HCT116 (cell line): ENCODE measurements at regions not wholly inside any gene's neighbourhood (a gene's known extent, or its start where the extent isn't known, plus 50 kb on each side); places are given as distances from the start of the nearest gene placed in this dataset.

Source experiments
- ATF3 ChIP-seq: IDR thresholded peaks from 2 replicates; pipeline ENCODE4 v1.6.1; 2012
- EZH2 ChIP-seq: fragments of 200-600 bp; sonication (generic); IDR thresholded peaks from 2 replicates; pipeline ENCODE4 v1.6.1; 2017; ENCODE audit warnings: antibody characterized with exemption, mixed run types
- POLR2A ChIP-seq: IDR thresholded peaks from 2 replicates; pipeline ENCODE4 v1.7.0; 2011; ENCODE audit warnings: borderline replicate concordance; ENCODE audit not compliant: insufficient read depth, insufficient read length; ENCODE audit errors: extremely low read depth
- POLR2AphosphoS5 ChIP-seq: IDR thresholded peaks from 2 replicates; pipeline ENCODE4 v1.6.1; 2011; ENCODE audit warnings: mild to moderate bottlenecking, low read depth, low read length, moderate library complexity
- RAD21 ChIP-seq: IDR thresholded peaks from 2 replicates; pipeline ENCODE4 v1.6.1; 2012; ENCODE audit warnings: low read depth, mild to moderate bottlenecking
- REST ChIP-seq: IDR thresholded peaks from 2 replicates; pipeline ENCODE4 v1.6.1; 2012; ENCODE audit warnings: low read depth
- SP1 ChIP-seq: IDR thresholded peaks from 2 replicates; pipeline ENCODE4 v1.6.1; 2012; ENCODE audit warnings: low read depth
- TF ChIP-seq, protein P1 (sequence below), 3 experiments: fragments of 200-600 bp in 1 of 3; sonication (generic) in 1 of 3; IDR thresholded peaks in 2 of 3; conservative IDR thresholded peaks in 1 of 3; 2 replicates each; pipeline ENCODE4 v1.5.1; 2012 to 2017; ENCODE audit warnings: low read depth in 2 of 3, low read length in 2 of 3, antibody characterized with exemption in 1 of 3, borderline replicate concordance in 1 of 3, control low read depth in 1 of 3, mild to moderate bottlenecking in 1 of 3, mixed read lengths in 1 of 3, mixed run types in 1 of 3, moderate library complexity in 1 of 3; ENCODE audit not compliant: insufficient read depth in 1 of 3
- TF ChIP-seq, protein P2 (sequence below): IDR thresholded peaks from 2 replicates; pipeline ENCODE4 v1.6.1; 2011; ENCODE audit warnings: mild to moderate bottlenecking, low read length, moderate library complexity; ENCODE audit not compliant: insufficient replicate concordance; ENCODE audit errors: extremely low read depth

DNA sequence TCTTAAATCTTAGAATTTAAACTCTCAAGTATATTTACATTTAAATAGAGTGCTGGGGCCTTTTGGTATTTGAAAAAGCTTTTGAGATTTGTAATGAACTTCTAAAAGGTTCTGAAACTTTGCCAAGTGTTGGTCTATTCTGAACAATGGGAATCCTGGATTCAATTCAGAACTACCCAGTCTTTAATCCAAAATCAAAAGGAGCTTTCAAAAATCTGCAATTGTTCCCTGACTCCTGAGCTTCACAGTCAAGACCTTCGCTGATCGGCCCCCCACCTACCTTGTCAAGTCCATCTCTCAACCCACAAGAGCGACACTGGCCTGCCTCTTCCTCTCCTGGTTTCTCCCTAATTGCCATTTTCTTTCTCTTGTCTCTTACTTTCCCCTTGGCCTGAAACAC lies 666.1 kb upstream of the BOD1L1 start:
- TF ChIP-seq EZH2 = no peak
- TF ChIP-seq, protein P1, sequence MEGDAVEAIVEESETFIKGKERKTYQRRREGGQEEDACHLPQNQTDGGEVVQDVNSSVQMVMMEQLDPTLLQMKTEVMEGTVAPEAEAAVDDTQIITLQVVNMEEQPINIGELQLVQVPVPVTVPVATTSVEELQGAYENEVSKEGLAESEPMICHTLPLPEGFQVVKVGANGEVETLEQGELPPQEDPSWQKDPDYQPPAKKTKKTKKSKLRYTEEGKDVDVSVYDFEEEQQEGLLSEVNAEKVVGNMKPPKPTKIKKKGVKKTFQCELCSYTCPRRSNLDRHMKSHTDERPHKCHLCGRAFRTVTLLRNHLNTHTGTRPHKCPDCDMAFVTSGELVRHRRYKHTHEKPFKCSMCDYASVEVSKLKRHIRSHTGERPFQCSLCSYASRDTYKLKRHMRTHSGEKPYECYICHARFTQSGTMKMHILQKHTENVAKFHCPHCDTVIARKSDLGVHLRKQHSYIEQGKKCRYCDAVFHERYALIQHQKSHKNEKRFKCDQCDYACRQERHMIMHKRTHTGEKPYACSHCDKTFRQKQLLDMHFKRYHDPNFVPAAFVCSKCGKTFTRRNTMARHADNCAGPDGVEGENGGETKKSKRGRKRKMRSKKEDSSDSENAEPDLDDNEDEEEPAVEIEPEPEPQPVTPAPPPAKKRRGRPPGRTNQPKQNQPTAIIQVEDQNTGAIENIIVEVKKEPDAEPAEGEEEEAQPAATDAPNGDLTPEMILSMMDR (IDR thresholded peaks at IDR 0.05 in 2 of 3, conservative IDR thresholded peaks at IDR 0.05 in 1 of 3; ENCODE audit: borderline replicate concordance in 1 of 3, insufficient read depth in 1 of 3, low read depth in 2 of 3, low read length in 2 of 3) = no peak
- no peak for TF ChIP-seq ATF3
- no peak for TF ChIP-seq REST
- no peak for TF ChIP-seq POLR2A
- no peak for TF ChIP-seq SP1
- TF ChIP-seq, protein P2, sequence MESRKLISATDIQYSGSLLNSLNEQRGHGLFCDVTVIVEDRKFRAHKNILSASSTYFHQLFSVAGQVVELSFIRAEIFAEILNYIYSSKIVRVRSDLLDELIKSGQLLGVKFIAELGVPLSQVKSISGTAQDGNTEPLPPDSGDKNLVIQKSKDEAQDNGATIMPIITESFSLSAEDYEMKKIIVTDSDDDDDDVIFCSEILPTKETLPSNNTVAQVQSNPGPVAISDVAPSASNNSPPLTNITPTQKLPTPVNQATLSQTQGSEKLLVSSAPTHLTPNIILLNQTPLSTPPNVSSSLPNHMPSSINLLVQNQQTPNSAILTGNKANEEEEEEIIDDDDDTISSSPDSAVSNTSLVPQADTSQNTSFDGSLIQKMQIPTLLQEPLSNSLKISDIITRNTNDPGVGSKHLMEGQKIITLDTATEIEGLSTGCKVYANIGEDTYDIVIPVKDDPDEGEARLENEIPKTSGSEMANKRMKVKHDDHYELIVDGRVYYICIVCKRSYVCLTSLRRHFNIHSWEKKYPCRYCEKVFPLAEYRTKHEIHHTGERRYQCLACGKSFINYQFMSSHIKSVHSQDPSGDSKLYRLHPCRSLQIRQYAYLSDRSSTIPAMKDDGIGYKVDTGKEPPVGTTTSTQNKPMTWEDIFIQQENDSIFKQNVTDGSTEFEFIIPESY = no peak
- no peak for TF ChIP-seq POLR2AphosphoS5
- no peak for TF ChIP-seq RAD21
